ENCODE measurements at regions not wholly inside any gene's neighbourhood (a gene's known extent, or its start where the extent isn't known, plus 50 kb on each side); places are given as distances from the start of the nearest gene placed in this dataset.

DNA sequence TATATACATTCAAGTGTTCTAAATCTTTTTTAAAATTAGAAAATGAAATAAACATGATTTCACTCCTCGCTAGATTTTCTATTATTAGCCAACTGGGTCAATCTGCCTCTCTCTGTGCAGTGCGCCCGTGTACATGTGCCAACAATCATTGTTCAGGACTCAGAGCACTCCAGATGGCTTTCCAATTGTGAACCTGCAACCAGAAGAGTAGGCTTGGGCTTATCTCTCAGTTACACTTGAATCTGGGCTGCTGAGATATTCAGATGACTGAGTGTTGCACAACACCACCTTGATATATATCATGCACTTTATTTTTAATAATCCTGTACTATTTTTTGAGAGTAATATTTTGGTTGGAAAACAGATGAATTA, 184.0 kb upstream of the FSTL5 start:
- TF ChIP-seq, protein P1, sequence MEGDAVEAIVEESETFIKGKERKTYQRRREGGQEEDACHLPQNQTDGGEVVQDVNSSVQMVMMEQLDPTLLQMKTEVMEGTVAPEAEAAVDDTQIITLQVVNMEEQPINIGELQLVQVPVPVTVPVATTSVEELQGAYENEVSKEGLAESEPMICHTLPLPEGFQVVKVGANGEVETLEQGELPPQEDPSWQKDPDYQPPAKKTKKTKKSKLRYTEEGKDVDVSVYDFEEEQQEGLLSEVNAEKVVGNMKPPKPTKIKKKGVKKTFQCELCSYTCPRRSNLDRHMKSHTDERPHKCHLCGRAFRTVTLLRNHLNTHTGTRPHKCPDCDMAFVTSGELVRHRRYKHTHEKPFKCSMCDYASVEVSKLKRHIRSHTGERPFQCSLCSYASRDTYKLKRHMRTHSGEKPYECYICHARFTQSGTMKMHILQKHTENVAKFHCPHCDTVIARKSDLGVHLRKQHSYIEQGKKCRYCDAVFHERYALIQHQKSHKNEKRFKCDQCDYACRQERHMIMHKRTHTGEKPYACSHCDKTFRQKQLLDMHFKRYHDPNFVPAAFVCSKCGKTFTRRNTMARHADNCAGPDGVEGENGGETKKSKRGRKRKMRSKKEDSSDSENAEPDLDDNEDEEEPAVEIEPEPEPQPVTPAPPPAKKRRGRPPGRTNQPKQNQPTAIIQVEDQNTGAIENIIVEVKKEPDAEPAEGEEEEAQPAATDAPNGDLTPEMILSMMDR (conservative IDR thresholded peaks at IDR 0.05) = no peak
- no peak for TF ChIP-seq ZFX (IDR thresholded peaks at IDR 0.05)
